SK-N-SH (cell line): ENCODE measurements at regions not wholly inside any gene's neighbourhood (a gene's known extent, or its start where the extent isn't known, plus 50 kb on each side); places are given as distances from the start of the nearest gene placed in this dataset.

Experiments
- CTCF ChIA-PET: fragments of 300-600, 350-600 bp; formaldehyde crosslinking; extraction: SDS; loops from one replicate; lab custom pipeline; 2021; lab: Yijun Ruan, JAX
- POLR2A ChIA-PET: fragments of 350-600 bp; sonication (Branson Sonifier 250); formaldehyde crosslinking; extraction: SDS; loops from one replicate; lab custom pipeline; 2020; ENCODE audit warnings: antibody characterized with exemption, inconsistent platforms; lab: Yijun Ruan, JAX
- DNase-seq: peaks from one replicate; pipeline ENCODE4 v3.0.0; 2012
- H2AFZ ChIP-seq: fragments of 200-600 bp; sonication (generic); 2 replicates; pipeline ENCODE4 v1.8.1; 2016; ENCODE audit warnings: antibody characterized with exemption, mild to moderate bottlenecking, low read depth
- H3F3A ChIP-seq: fragments of 200-600 bp; sonication (generic); replicated peaks from 2 replicates; pipeline ENCODE3; 2016; ENCODE audit warnings: antibody characterized with exemption, mild to moderate bottlenecking; ENCODE audit not compliant: insufficient read depth
- H3K27ac ChIP-seq, 2 experiments: fragments of 200-500 bp in 1 of 2; fragments of 200-600 bp in 1 of 2; sonication (Bioruptor generic) in 1 of 2; sonication (generic), shearing (Covaris generic) in 1 of 2; 2 replicates each; pipeline versions ENCODE4 v1.5.1 to v1.6.1; 2014 to 2016; ENCODE audit warnings: low read depth in 2 of 2, inconsistent platforms in 1 of 2, low read length in 1 of 2, mild to moderate bottlenecking in 1 of 2, mixed read lengths in 1 of 2
- H3K27me3 ChIP-seq: fragments of 200-600 bp; sonication (generic), shearing (Covaris generic); 2 replicates; pipeline ENCODE4 v1.6.1; 2016; ENCODE audit warnings: mixed run types; ENCODE audit not compliant: insufficient read depth
- H3K36me3 ChIP-seq, 2 experiments: fragments of 200-500 bp in 1 of 2; fragments of 200-600 bp in 1 of 2; sonication (Bioruptor generic) in 1 of 2; sonication (generic) in 1 of 2; replicated peaks in 1 of 2; 2 replicates each; pipeline versions ENCODE3 to v1.5.1; 2014 to 2016; ENCODE audit warnings: low read length in 1 of 2, mild to moderate bottlenecking in 1 of 2; ENCODE audit not compliant: insufficient read depth in 2 of 2, control insufficient read depth in 1 of 2
- H3K4me1 ChIP-seq, 2 experiments: fragments of 200-500 bp in 1 of 2; fragments of 200-600 bp in 1 of 2; sonication (Bioruptor generic) in 1 of 2; sonication (generic), shearing (Covaris generic) in 1 of 2; 2 replicates each; pipeline versions ENCODE4 v1.5.1 to v1.6.1; 2014 to 2016; ENCODE audit warnings: low read depth in 1 of 2, low read length in 1 of 2, mixed run types in 1 of 2; ENCODE audit not compliant: insufficient read depth in 2 of 2, control insufficient read depth in 1 of 2
- H3K4me2 ChIP-seq: fragments of 200-600 bp; sonication (generic), shearing (Covaris generic); 2 replicates; pipeline ENCODE4 v1.6.1; 2017; ENCODE audit warnings: mixed run types
- H3K4me3 ChIP-seq, 2 experiments: fragments of 200-500 bp in 1 of 2; fragments of 200-600 bp in 1 of 2; sonication (Bioruptor generic) in 1 of 2; sonication (generic), shearing (Covaris generic) in 1 of 2; 2 replicates each; pipeline versions ENCODE4 v1.5.1 to v1.8.1; 2014 to 2016; ENCODE audit warnings: low read depth in 2 of 2, inconsistent platforms in 1 of 2, low read length in 1 of 2, mild to moderate bottlenecking in 1 of 2, mixed read lengths in 1 of 2, moderate library complexity in 1 of 2
- H3K79me2 ChIP-seq: fragments of 200-600 bp; sonication (generic); 2 replicates; pipeline ENCODE4 v1.8.1; 2017; ENCODE audit warnings: mild to moderate bottlenecking; ENCODE audit not compliant: insufficient read depth
- H3K9ac ChIP-seq: fragments of 200-600 bp; sonication (generic); 2 replicates; pipeline ENCODE4 v1.6.1; 2017; ENCODE audit warnings: mixed run types
- H3K9me2 ChIP-seq: fragments of 200-600 bp; sonication (generic); 2 replicates; pipeline ENCODE4 v1.6.1; 2017; ENCODE audit warnings: mixed run types
- H3K9me3 ChIP-seq: fragments of 200-600 bp; sonication (generic); 2 replicates; pipeline ENCODE4 v1.6.1; 2017; ENCODE audit warnings: mixed run types, mild to moderate bottlenecking, moderate library complexity
- H4K20me1 ChIP-seq: fragments of 200-600 bp; sonication (generic); 2 replicates; pipeline ENCODE4 v1.6.1; 2017; ENCODE audit warnings: mild to moderate bottlenecking, mixed run types; ENCODE audit not compliant: insufficient read depth
- CHD2 ChIP-seq: fragments of 150-350 bp; IDR thresholded peaks from 2 replicates; pipeline ENCODE4 v1.6.1; 2018; ENCODE audit warnings: low read length; ENCODE audit not compliant: partially characterized antibody
- FOXJ3 ChIP-seq: sonication (generic); formaldehyde crosslinking; IDR thresholded peaks from 2 replicates; pipeline ENCODE4 v1.5.1; 2020; ENCODE audit warnings: mild to moderate bottlenecking, missing genetic modification reagents
- MEF2A ChIP-seq: IDR thresholded peaks from 2 replicates; pipeline ENCODE4 v1.4.0; 2012; ENCODE audit warnings: low read depth, borderline replicate concordance
- RAD21 ChIP-seq: IDR thresholded peaks from 2 replicates; pipeline ENCODE4 v1.6.1; 2012; ENCODE audit warnings: mild to moderate bottlenecking, low read length
- RCOR1 ChIP-seq: fragments of 150-350 bp; IDR thresholded peaks from 2 replicates; pipeline ENCODE4 v1.6.1; 2017; ENCODE audit warnings: antibody characterized with exemption, low read length
- RFX5 ChIP-seq: IDR thresholded peaks from 2 replicates; pipeline ENCODE4 v1.6.1; 2012; ENCODE audit warnings: mild to moderate bottlenecking, improper control_type of control experiment, low read length
- TCF12 ChIP-seq: IDR thresholded peaks from 2 replicates; pipeline ENCODE4 v1.4.0; 2012
- USF1 ChIP-seq: IDR thresholded peaks from 2 replicates; pipeline ENCODE4 v1.4.0; 2012; ENCODE audit warnings: low read depth, borderline replicate concordance
- WGBS: methylation state at CpG from one replicate; pipeline ENCODE4 v1.1.6; 2017; ENCODE audit warnings: low lambda C conversion rate; 5-methylcytosine and 5-hydroxymethylcytosine counted together
- TF ChIP-seq, protein P1 (sequence below): fragments of 150-350 bp; IDR thresholded peaks from 2 replicates; pipeline ENCODE4 v1.6.1; 2016; ENCODE audit warnings: mild to moderate bottlenecking, low read depth, low read length
- TF ChIP-seq, protein P2 (sequence below): IDR thresholded peaks from 2 replicates; pipeline ENCODE4; 2012

GRCh38 chr18:55908901-55909366 is 320.9 kb upstream of the TCF4 start:
- Histone ChIP-seq H3K4me2 (no peak overlapping the region), H3K27ac (no peak overlapping the region), H3K27me3 (no peaks in the 10 kb centered on the region), H3K36me3 (no peaks in the 10 kb centered on the region), H3K9ac (no peak overlapping the region), H3K9me2 (peaks cover 3% of the 10 kb centered on the region; the same call in 1 of the 2 replicates), H4K20me1 (no peaks in the 10 kb centered on the region), H3K4me3 (no peak overlapping the region), H3K4me1 (peaks cover 0 to 5% of the 10 kb centered on the region in 2 experiments; a peak in 2 of 4 replicates), H3F3A (no peaks in the 10 kb centered on the region), H3K9me3 (no peaks in the 10 kb centered on the region), H3K79me2 (no peaks in the 10 kb centered on the region), H2AFZ (peak overlapping the region; percentile 55)
- WGBS, result 65% methylated on average over 4 of the region's 4 CpGs
- ChIA-PET CTCF (interaction anchor here (0.9 to 1.0 kb wide), 2 partner anchors 24 to 28 kb away, joined by 4 read pairs; no protein-coding TSS in a partner anchor), POLR2A (no interaction called here)
- TF ChIP-seq RAD21, result no peak
- TF ChIP-seq, protein P1, sequence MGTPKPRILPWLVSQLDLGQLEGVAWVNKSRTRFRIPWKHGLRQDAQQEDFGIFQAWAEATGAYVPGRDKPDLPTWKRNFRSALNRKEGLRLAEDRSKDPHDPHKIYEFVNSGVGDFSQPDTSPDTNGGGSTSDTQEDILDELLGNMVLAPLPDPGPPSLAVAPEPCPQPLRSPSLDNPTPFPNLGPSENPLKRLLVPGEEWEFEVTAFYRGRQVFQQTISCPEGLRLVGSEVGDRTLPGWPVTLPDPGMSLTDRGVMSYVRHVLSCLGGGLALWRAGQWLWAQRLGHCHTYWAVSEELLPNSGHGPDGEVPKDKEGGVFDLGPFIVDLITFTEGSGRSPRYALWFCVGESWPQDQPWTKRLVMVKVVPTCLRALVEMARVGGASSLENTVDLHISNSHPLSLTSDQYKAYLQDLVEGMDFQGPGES, result no peak
- no peak for TF ChIP-seq CHD2
- TF ChIP-seq FOXJ3 (CRISPR knock-in tag), result no peak
- no peak for TF ChIP-seq TCF12
- no peak for TF ChIP-seq MEF2A
- TF ChIP-seq RFX5, result no peak
- no peak for DNase-seq

GRCh38 chr18:55907453-55908175 is 319.6 kb upstream of the TCF4 start:
- Histone ChIP-seq H2AFZ (no peak overlapping the region), H3K9me3 (no peaks in the 10 kb centered on the region), H3K4me3 (no peak overlapping the region), H3K4me2 (no peak overlapping the region), H4K20me1 (no peaks in the 10 kb centered on the region), H3K9ac (no peak overlapping the region), H3K9me2 (peaks cover 3% of the 10 kb centered on the region; the same call in 1 of the 2 replicates), H3K4me1 (peaks cover 0 to 5% of the 10 kb centered on the region in 2 experiments; a peak in 2 of 4 replicates), H3K27me3 (no peaks in the 10 kb centered on the region), H3K36me3 (no peaks in the 10 kb centered on the region), H3F3A (no peaks in the 10 kb centered on the region), H3K27ac (no peak overlapping the region), H3K79me2 (no peaks in the 10 kb centered on the region)
- ChIA-PET CTCF (interaction anchor here (0.6 kb wide), 1 partner anchor 386 kb away, joined by 4 read pairs; no protein-coding TSS in a partner anchor), POLR2A (no interaction called here)
- WGBS, result 81% methylated on average over 6 of the region's 6 CpGs
- no peak for DNase-seq
- TF ChIP-seq RAD21, result no peak
- TF ChIP-seq FOXJ3 (CRISPR knock-in tag), result no peak
- no peak for TF ChIP-seq RCOR1
- no peak for TF ChIP-seq USF1
- TF ChIP-seq, protein P2, sequence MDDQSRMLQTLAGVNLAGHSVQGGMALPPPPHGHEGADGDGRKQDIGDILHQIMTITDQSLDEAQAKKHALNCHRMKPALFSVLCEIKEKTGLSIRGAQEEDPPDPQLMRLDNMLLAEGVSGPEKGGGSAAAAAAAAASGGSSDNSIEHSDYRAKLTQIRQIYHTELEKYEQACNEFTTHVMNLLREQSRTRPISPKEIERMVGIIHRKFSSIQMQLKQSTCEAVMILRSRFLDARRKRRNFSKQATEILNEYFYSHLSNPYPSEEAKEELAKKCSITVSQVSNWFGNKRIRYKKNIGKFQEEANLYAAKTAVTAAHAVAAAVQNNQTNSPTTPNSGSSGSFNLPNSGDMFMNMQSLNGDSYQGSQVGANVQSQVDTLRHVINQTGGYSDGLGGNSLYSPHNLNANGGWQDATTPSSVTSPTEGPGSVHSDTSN, result no peak
- no peak for TF ChIP-seq MEF2A
- no peak for TF ChIP-seq TCF12
